SK-N-MC (cell line): ENCODE measurements at regions not wholly inside any gene's neighbourhood (a gene's known extent, or its start where the extent isn't known, plus 50 kb on each side); places are given as distances from the start of the nearest gene placed in this dataset.

Experiments used
- EZH2 ChIP-seq: fragments of 200-600 bp; sonication (generic); IDR thresholded peaks from one replicate; pipeline ENCODE4 v1.6.1; 2017; ENCODE audit warnings: antibody characterized with exemption
- FOXP2 ChIP-seq: optimal IDR thresholded peaks from 2 replicates; pipeline ENCODE3; 2011; ENCODE audit warnings: mild to moderate bottlenecking, moderate library complexity; ENCODE audit not compliant: insufficient read depth; ENCODE audit errors: extremely low read length, control extremely low read depth
- POLR2AphosphoS5 ChIP-seq: IDR thresholded peaks from 2 replicates; pipeline ENCODE4 v1.6.1; 2012; ENCODE audit warnings: mild to moderate bottlenecking, low read depth, low read length, borderline replicate concordance

- TF ChIP-seq POLR2AphosphoS5: no peak
- no peak for TF ChIP-seq FOXP2
- TF ChIP-seq EZH2: no peak
Observed at GRCh38 chr18:78787751-78788150, 191.9 kb upstream of the SALL3 start.
